LHCN-M2 (cell line): ENCODE measurements at regions not wholly inside any gene's neighbourhood (a gene's known extent, or its start where the extent isn't known, plus 50 kb on each side); places are given as distances from the start of the nearest gene placed in this dataset.
A peak's percentile ranks its signal among the peaks of the same experiment; 100 is the strongest.

Experiments used
- DNase-seq: peaks from one replicate; pipeline ENCODE4 v3.0.0-alpha.2; 2012; ENCODE audit warnings: low read depth

- DNase-seq = no peak
These were observed 50.7 kb upstream of the NOCT start for GRCh38 chr4:138964716-138965426.

GRCh38 chr4:138963412-138963811 lies 52.2 kb upstream of the NOCT start:
- DNase-seq = no peak

DNA sequence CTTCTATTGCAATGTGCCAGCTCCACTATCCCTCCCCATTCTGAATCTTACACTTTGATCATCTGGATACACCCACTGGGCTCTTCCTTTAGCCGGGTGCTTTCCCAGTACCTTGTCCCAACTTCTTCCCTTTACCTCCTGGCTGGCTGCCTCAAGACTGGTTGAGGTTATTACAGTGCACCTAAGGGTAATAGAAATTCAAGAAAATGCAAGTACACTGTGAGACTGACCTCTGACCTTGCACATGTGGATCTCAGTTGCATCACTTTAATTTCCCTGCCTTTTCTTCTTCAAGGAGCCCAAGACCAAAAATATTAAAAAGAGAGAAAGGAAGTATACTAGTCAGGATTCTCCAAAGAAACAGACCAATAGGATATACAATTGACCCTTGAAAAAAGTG lies 53.9 kb upstream of the NOCT start:
- no peak for DNase-seq

- DNase-seq = no peak
These were observed 54.5 kb upstream of the NOCT start for GRCh38 chr4:138961129-138961528.

DNA sequence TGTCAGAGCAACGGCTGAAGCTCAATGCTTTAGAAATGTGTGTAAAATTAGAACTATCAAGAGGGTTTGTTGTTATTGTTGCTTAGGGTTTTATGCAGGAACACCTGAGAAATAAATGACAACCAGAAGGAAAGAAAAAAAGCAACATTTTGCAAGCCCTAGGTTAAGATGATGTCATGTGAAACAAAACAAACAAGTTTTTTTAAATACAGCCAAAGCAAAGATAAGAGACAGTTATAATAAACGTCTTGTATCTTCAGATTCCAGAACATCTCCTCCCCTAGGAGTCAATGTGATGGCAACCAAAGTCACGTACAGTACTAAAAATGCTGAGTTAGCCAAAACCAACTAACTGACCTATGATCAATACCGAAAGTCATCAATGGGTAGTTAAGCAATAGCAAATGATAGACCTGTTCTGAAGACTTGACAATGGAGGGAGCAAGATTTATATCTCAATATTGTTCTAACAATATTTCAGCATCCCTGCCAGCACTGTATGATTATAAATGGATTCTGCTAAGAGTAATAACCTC lies 55.3 kb upstream of the NOCT start:
- DNase-seq = no peak

DNA sequence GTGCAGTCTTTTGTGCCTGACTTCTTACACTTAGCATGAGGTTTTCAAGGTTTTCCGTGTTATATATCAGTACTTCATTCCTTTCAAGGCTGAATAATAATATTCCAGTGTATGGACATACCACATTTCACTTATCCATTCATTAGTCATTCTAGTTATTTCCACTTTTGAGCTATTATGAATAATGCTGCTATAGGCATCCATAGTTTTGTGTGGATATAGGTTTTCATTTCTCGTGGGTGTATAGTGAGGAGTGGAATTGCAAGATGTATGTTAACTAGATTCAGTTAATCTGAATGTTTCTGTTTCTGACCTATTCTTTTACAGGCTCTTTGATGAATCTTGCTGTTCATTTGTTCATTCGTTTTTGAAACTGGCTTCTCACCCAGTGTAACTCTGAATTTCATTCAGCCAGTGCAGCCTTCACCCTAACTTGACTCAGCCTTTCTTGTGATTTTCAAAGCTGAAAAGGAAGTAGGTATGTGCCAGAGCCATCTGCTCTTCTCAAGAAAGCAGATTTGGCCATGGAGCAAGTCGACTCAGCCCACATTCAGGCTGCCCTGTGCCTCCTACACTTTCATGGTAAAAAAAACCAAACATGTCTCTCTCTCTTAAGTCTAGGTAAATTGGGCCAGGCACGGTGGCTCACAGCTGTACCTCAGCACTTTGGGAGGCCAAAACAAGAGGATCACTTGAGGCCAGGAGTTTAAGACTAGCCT lies 56.3 kb upstream of the NOCT start:
- no peak for DNase-seq

GRCh38 chr4:138958519-138958918 lies 57.1 kb upstream of the NOCT start:
- no peak for DNase-seq

- DNase-seq = no peak
These were observed 58.3 kb upstream of the NOCT start for GRCh38 chr4:138957302-138957701.

DNA sequence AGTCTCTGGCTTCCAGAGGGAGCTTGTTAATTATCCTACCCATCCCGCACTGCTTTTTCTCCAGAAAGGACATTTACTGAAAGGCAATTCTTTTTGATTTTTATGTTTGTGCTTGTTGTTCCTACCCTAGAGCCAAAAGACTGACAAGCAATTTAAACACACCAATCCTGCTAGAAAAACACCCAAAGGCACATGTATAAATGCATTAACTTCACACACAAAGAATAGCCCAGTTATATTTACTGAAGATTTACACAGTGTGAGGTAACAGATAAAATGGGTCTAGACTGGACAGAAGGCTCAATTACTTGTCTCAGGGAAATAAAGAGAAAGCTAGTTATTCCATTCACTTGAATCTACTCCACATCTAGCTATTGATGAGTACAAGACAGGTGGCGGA lies 61.2 kb upstream of the NOCT start:
- no peak for DNase-seq

DNA sequence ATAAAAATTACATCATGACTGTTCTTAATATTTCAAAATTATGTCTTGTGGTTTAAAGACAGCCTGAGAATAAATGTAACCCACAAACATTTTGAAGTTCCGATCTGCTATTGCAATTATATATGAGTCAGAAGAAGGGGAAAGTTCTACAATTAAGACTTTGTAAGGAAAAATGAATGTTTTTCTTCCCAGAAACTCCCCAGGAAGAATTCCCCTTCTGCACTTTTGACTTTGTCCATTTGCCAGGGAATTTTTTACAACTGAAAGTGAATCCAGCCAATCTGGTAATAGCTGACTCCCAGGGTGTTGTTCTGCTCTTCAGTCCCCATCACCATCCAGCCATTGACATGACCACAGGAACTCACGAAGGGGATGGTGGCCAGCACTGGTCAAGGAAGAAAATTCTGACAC lies 61.6 kb upstream of the NOCT start:
- DNase-seq = peak; percentile 82

DNA sequence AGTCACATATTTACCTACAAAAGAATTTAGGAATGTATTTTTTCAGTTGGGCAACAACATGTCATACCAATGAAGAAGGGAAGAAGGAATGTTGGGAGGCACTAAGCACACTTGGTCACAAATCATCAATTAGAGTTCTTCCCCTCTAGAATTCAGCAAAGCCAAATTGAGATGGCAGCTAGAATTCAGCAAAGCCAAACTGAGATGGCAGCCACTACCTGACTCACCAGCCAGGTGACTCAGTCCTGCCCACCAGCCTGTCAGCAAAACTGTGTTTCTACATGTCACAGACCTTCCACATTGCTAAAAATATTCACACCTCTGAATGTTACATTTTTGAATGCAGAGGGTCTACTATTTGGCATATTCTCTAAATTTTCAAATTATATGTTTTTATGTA lies 63.2 kb upstream of the NOCT start:
- DNase-seq = peak; percentile 17

DNA sequence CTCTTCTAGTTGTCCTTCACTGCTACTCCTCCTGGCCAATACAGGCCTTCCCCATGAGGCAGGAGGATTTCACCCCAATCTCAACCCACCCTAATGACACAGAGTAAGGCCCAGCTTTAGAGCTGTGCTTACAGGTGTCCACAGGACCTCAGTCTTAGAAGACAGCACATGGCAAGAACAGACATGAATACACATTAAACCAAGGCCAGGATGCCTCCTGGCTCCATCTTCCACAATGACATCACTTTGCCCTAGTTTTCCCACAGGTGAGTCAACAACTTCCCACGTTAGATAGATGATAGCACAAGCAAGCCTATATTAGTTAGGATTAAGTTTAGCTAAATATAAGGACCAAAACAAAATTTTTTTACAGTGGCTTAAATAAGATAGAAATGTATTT lies 63.8 kb upstream of the NOCT start:
- DNase-seq = no peak

GRCh38 chr4:138949866-138950265 lies 65.7 kb upstream of the NOCT start:
- DNase-seq = no peak

- no peak for DNase-seq
These were observed 66.7 kb upstream of the NOCT start for GRCh38 chr4:138948918-138949317.

DNA sequence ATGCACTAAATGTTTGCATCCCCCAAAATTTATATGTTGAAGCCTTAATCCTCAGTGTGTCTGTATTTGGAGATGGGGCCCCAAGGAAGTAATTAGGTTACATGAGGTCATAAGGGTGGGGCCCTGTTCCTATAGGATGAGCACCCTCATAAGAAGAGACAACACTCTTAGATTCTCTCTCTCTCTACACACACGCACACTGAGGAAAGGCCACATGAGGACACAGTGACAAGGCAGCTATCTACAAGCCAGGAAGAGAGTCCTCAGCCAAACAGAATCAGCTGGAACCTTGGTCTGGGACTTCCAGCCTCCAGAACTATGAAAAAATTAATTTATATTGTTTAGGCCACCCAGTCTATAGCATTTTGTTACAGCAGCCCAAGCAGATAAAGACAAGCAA lies 69.3 kb upstream of the NOCT start:
- DNase-seq = no peak

DNA sequence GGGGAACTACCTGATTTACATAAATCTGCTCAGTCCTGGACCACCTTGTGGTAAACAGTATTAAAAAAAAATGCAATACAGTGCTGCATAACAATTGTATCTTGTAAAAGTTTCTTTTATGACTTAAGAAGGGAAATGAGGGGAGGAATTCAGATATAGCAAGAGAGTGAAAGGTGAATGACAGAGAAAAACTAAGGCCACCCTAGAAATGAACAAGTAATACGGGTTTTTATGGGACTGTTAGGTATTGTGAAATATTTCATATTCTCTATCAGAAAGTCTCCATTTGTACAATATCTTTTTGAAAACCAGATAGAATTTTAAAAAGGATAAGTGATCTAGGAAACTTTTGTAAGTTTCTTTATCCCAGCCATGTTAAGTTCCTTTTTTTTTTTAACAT lies 69.7 kb upstream of the NOCT start:
- DNase-seq = no peak

DNA sequence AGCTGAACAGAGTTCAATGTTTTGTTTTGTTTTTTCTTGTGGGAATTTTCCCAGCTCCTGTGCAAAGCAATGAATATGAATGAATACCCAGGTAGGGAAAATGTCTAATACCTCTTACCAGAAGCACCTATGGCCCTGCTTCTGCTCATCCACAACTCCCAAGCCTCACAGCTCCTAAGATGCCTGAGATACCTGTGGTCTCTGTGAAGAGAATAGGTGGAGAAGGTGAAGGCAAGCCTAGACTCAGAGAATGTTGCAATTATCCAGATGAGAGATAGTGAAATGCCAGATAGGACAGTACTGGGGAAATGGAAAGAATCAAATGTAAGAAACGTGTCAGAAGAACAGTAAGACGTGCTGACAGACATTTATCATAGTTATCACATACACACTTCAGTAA lies 70.2 kb upstream of the NOCT start:
- DNase-seq = no peak

GRCh38 chr4:138943893-138944292 lies 71.7 kb upstream of the NOCT start:
- no peak for DNase-seq

DNA sequence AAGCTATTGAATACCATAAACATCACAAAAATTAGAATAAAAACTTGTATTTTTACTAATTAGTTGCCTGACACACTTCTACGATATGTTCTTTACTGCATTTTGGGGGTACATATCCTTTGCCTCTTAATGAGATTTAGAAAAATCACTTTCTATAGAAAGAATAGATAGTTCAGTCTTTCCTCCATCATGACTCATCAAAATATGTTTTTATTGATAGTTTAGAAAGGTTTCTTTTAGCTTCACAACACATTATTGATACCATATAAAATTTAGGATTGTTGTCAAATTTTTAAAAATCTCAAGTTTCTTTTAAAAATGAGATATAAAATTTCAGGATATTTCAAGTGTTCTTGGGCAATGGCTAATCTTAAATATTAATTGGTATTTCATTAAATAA lies 74.5 kb upstream of the NOCT start:
- no peak for DNase-seq

- DNase-seq = no peak
These were observed 75.6 kb upstream of the NOCT start for GRCh38 chr4:138939960-138940359.

- DNase-seq = peak; percentile 33
These were observed 77.3 kb upstream of the NOCT start for GRCh38 chr4:138938366-138938690.

GRCh38 chr4:138935135-138935807 lies 80.3 kb upstream of the NOCT start:
- no peak for DNase-seq

DNA sequence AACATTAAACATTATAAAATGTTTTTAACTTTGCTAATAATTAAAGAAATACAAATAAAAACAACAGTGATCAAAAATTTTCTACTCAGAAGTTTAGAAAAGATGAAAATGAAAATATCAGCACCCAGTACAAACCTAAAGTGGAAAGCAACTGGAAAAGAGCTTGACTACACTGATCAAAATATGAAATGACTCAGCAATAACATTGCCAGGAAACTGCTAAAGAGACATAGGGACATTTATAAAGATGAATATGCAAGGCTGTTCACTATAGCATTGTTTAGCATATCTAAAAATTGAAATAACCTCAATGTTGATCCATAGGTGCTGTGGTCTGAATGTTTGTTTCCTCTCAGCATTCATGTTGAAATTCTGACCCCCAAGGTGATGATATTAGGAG lies 88.5 kb upstream of the NOCT start:
- DNase-seq = peak; percentile 15
